ENCODE measurements at regions not wholly inside any gene's neighbourhood (a gene's known extent, or its start where the extent isn't known, plus 50 kb on each side); places are given as distances from the start of the nearest gene placed in this dataset.

GRCh38 chr16:35485915-35486314 is 2026.5 kb downstream of the TP53TG3F start:
- TF ChIP-seq CTCF (IDR thresholded peaks at IDR 0.05; ENCODE audit: unreplicated experiment) = no peak
- H3K4me3 Mint-ChIP-seq (ENCODE audit: low read depth) = no peak overlapping the region
- DNase-seq (ENCODE audit: low spot score, unreplicated experiment) = no peak
- no peaks in the 10 kb centered on the region for H3K27me3 Mint-ChIP-seq
- peaks cover 54% of the 10 kb centered on the region for H3K9me3 Mint-ChIP-seq (ENCODE audit: low read depth)
- H3K36me3 Mint-ChIP-seq (ENCODE audit: insufficient read depth) = no peaks in the 10 kb centered on the region
- H3K27ac Mint-ChIP-seq = no peak overlapping the region
- no peaks in the 10 kb centered on the region for H3K4me1 Mint-ChIP-seq (ENCODE audit: low read depth)

GRCh38 chr16:35492225-35492624 is 2032.8 kb downstream of the TP53TG3F start:
- DNase-seq (ENCODE audit: low spot score, unreplicated experiment) = no peak
- Mint-ChIP-seq H3K9me3 (ENCODE audit: low read depth) (peaks cover 61% of the 10 kb centered on the region), H3K27ac (no peak overlapping the region), H3K4me3 (ENCODE audit: low read depth) (no peak overlapping the region), H3K27me3 (no peaks in the 10 kb centered on the region), H3K36me3 (ENCODE audit: insufficient read depth) (no peaks in the 10 kb centered on the region), H3K4me1 (ENCODE audit: low read depth) (no peaks in the 10 kb centered on the region)
- TF ChIP-seq CTCF (IDR thresholded peaks at IDR 0.05; ENCODE audit: unreplicated experiment) = no peak

GRCh38 chr16:35497399-35497798 is 2038.0 kb downstream of the TP53TG3F start:
- no peaks in the 10 kb centered on the region for H3K27me3 Mint-ChIP-seq
- no peak for TF ChIP-seq CTCF (IDR thresholded peaks at IDR 0.05; ENCODE audit: unreplicated experiment)
- no peak overlapping the region for H3K27ac Mint-ChIP-seq
- H3K4me3 Mint-ChIP-seq (ENCODE audit: low read depth) = no peak overlapping the region
- H3K4me1 Mint-ChIP-seq (ENCODE audit: low read depth) = no peaks in the 10 kb centered on the region
- no peak for DNase-seq (ENCODE audit: low spot score, unreplicated experiment)
- H3K9me3 Mint-ChIP-seq (ENCODE audit: low read depth) = peaks cover 57% of the 10 kb centered on the region
- no peaks in the 10 kb centered on the region for H3K36me3 Mint-ChIP-seq (ENCODE audit: insufficient read depth)

- H3K36me3 Mint-ChIP-seq (ENCODE audit: insufficient read depth) = no peaks in the 10 kb centered on the region
These were observed 2046.8 kb downstream of the TP53TG3F start for GRCh38 chr16:35506018-35506897.

GRCh38 chr16:35506898-35507194 is 2047.4 kb downstream of the TP53TG3F start:
- Mint-ChIP-seq H3K27ac (no peak overlapping the region), H3K9me3 (ENCODE audit: low read depth) (peaks cover 60% of the 10 kb centered on the region), H3K36me3 (ENCODE audit: insufficient read depth) (no peaks in the 10 kb centered on the region), H3K27me3 (no peaks in the 10 kb centered on the region), H3K4me1 (ENCODE audit: low read depth) (no peaks in the 10 kb centered on the region), H3K4me3 (ENCODE audit: low read depth) (no peak overlapping the region)
- TF ChIP-seq CTCF (IDR thresholded peaks at IDR 0.05; ENCODE audit: unreplicated experiment) = no peak
- no peak for DNase-seq (ENCODE audit: low spot score, unreplicated experiment)

More at GRCh38 chr16:35506018-35506897, 2046.8 kb downstream of the TP53TG3F start:
- Mint-ChIP-seq H3K4me1 (ENCODE audit: low read depth) (no peaks in the 10 kb centered on the region), H3K27ac (no peak overlapping the region), H3K9me3 (ENCODE audit: low read depth) (peaks cover 57% of the 10 kb centered on the region), H3K27me3 (no peaks in the 10 kb centered on the region), H3K4me3 (ENCODE audit: low read depth) (no peak overlapping the region)
- DNase-seq (ENCODE audit: low spot score, unreplicated experiment) = no peak
- no peak for TF ChIP-seq CTCF (IDR thresholded peaks at IDR 0.05; ENCODE audit: unreplicated experiment)

Data from progenitor cell of endocrine pancreas (in vitro differentiated cells).